ENCODE measurements at regions not wholly inside any gene's neighbourhood (a gene's known extent, or its start where the extent isn't known, plus 50 kb on each side); places are given as distances from the start of the nearest gene placed in this dataset.

- TF ChIP-seq, protein P1, sequence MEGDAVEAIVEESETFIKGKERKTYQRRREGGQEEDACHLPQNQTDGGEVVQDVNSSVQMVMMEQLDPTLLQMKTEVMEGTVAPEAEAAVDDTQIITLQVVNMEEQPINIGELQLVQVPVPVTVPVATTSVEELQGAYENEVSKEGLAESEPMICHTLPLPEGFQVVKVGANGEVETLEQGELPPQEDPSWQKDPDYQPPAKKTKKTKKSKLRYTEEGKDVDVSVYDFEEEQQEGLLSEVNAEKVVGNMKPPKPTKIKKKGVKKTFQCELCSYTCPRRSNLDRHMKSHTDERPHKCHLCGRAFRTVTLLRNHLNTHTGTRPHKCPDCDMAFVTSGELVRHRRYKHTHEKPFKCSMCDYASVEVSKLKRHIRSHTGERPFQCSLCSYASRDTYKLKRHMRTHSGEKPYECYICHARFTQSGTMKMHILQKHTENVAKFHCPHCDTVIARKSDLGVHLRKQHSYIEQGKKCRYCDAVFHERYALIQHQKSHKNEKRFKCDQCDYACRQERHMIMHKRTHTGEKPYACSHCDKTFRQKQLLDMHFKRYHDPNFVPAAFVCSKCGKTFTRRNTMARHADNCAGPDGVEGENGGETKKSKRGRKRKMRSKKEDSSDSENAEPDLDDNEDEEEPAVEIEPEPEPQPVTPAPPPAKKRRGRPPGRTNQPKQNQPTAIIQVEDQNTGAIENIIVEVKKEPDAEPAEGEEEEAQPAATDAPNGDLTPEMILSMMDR (IDR thresholded peaks at IDR 0.05; ENCODE audit: control extremely low read depth in 1 of 3, insufficient read depth in 1 of 3, low read depth in 1 of 3, low read length in 3 of 3): no peak
- no peak for TF ChIP-seq POLR2AphosphoS5 (IDR thresholded peaks at IDR 0.05; ENCODE audit: low read depth, low read length)
- TF ChIP-seq RFX5 (IDR thresholded peaks at IDR 0.05; ENCODE audit: borderline replicate concordance, low read depth, low read length): no peak
- TF ChIP-seq KDM5A (IDR thresholded peaks at IDR 0.05; ENCODE audit: low read length): no peak
- no peak for TF ChIP-seq POLR2A (IDR thresholded peaks at IDR 0.05; ENCODE audit: control extremely low read depth in 1 of 2, low read depth in 2 of 2, low read length in 2 of 2)
- no peak for TF ChIP-seq EZH2 (IDR thresholded peaks at IDR 0.05; ENCODE audit: low read depth, low read length, severe bottlenecking)
These were observed 76.6 kb upstream of the RBM24 start for GRCh38 chr6:17204533-17204932.
